ENCODE measurements at regions not wholly inside any gene's neighbourhood (a gene's known extent, or its start where the extent isn't known, plus 50 kb on each side); places are given as distances from the start of the nearest gene placed in this dataset.
"Not testable (repeated sequence)": the region's sequence is repeated elsewhere in the genome, so short reads cannot be mapped to it uniquely, and the experiment has no call there.

- no peak for FAIRE-seq
- Histone ChIP-seq H3K4me3 (ENCODE audit: low read depth, low read length) (no peak overlapping the region), H3K27me3 (ENCODE audit: control insufficient read depth, insufficient read depth, low read length) (no peaks in the 10 kb centered on the region), H3K36me3 (ENCODE audit: control insufficient read depth, insufficient read depth, low read length) (no peaks in the 10 kb centered on the region)
- TF ChIP-seq CTCF (IDR thresholded peaks at IDR 0.05; ENCODE audit: insufficient read depth, low read length, severe bottlenecking): no peak
- no peak for DNase-seq (ENCODE audit: low read depth)
Measured at GRCh38 chr13:73808318-73808717, 325.9 kb downstream of the KLF12 start.

- FAIRE-seq; H3K4me3 ChIP-seq (ENCODE audit: low read depth, low read length); DNase-seq (ENCODE audit: low read depth): not testable (repeated sequence)
Measured at GRCh38 chr13:73805326-73805958, 328.8 kb downstream of the KLF12 start.

GRCh38 chr13:73803997-73804396 lies 330.2 kb downstream of the KLF12 start:
- no peaks in the 10 kb centered on the region for H3K27me3 ChIP-seq (ENCODE audit: control insufficient read depth, insufficient read depth, low read length)
- DNase-seq (ENCODE audit: low read depth): peak; percentile 54
- FAIRE-seq: no peak
- no peaks in the 10 kb centered on the region for H3K36me3 ChIP-seq (ENCODE audit: control insufficient read depth, insufficient read depth, low read length)
- TF ChIP-seq CTCF (IDR thresholded peaks at IDR 0.05; ENCODE audit: insufficient read depth, low read length, severe bottlenecking): no peak
- H3K4me3 ChIP-seq (ENCODE audit: low read depth, low read length): no peak overlapping the region

More at GRCh38 chr13:73805326-73805958, 328.8 kb downstream of the KLF12 start:
- not testable (repeated sequence) for H3K27me3 ChIP-seq (ENCODE audit: control insufficient read depth, insufficient read depth, low read length); H3K36me3 ChIP-seq (ENCODE audit: control insufficient read depth, insufficient read depth, low read length)

GRCh38 chr13:73800011-73800410 lies 334.2 kb downstream of the KLF12 start:
- no peak for FAIRE-seq
- no peak for DNase-seq (ENCODE audit: low read depth)
- Histone ChIP-seq H3K36me3 (ENCODE audit: control insufficient read depth, insufficient read depth, low read length) (no peaks in the 10 kb centered on the region), H3K4me3 (ENCODE audit: low read depth, low read length) (no peak overlapping the region), H3K27me3 (ENCODE audit: control insufficient read depth, insufficient read depth, low read length) (no peaks in the 10 kb centered on the region)
- TF ChIP-seq CTCF (IDR thresholded peaks at IDR 0.05; ENCODE audit: insufficient read depth, low read length, severe bottlenecking): no peak

- Histone ChIP-seq H3K36me3 (ENCODE audit: control insufficient read depth, insufficient read depth, low read length) (no peaks in the 10 kb centered on the region), H3K27me3 (ENCODE audit: control insufficient read depth, insufficient read depth, low read length) (no peaks in the 10 kb centered on the region), H3K4me3 (ENCODE audit: low read depth, low read length) (no peak overlapping the region)
- FAIRE-seq: no peak
- DNase-seq (ENCODE audit: low read depth): no peak
- no peak for TF ChIP-seq CTCF (IDR thresholded peaks at IDR 0.05; ENCODE audit: insufficient read depth, low read length, severe bottlenecking)
Measured at GRCh38 chr13:73794755-73795154, 339.4 kb downstream of the KLF12 start.

- no peak for TF ChIP-seq CTCF (IDR thresholded peaks at IDR 0.05; ENCODE audit: insufficient read depth, low read length, severe bottlenecking)
- FAIRE-seq: no peak
- Histone ChIP-seq H3K27me3 (ENCODE audit: control insufficient read depth, insufficient read depth, low read length) (no peaks in the 10 kb centered on the region), H3K4me3 (ENCODE audit: low read depth, low read length) (no peak overlapping the region), H3K36me3 (ENCODE audit: control insufficient read depth, insufficient read depth, low read length) (no peaks in the 10 kb centered on the region)
- no peak for DNase-seq (ENCODE audit: low read depth)
Measured at GRCh38 chr13:73793361-73793760, 340.8 kb downstream of the KLF12 start.
